SK-N-SH (cell line): ENCODE measurements at regions not wholly inside any gene's neighbourhood (a gene's known extent, or its start where the extent isn't known, plus 50 kb on each side); places are given as distances from the start of the nearest gene placed in this dataset.

Source experiments
- CTCF ChIA-PET: fragments of 300-600, 350-600 bp; formaldehyde crosslinking; extraction: SDS; loops from one replicate; lab custom pipeline; 2021; lab: Yijun Ruan, JAX
- POLR2A ChIA-PET: fragments of 350-600 bp; sonication (Branson Sonifier 250); formaldehyde crosslinking; extraction: SDS; loops from one replicate; lab custom pipeline; 2020; ENCODE audit warnings: antibody characterized with exemption, inconsistent platforms; lab: Yijun Ruan, JAX
- DNase-seq: peaks from one replicate; pipeline ENCODE4 v3.0.0; 2012
- H2AFZ ChIP-seq: fragments of 200-600 bp; sonication (generic); 2 replicates; pipeline ENCODE4 v1.8.1; 2016; ENCODE audit warnings: antibody characterized with exemption, mild to moderate bottlenecking, low read depth
- H3F3A ChIP-seq: fragments of 200-600 bp; sonication (generic); replicated peaks from 2 replicates; pipeline ENCODE3; 2016; ENCODE audit warnings: antibody characterized with exemption, mild to moderate bottlenecking; ENCODE audit not compliant: insufficient read depth
- H3K27ac ChIP-seq, 2 experiments: fragments of 200-500 bp in 1 of 2; fragments of 200-600 bp in 1 of 2; sonication (Bioruptor generic) in 1 of 2; sonication (generic), shearing (Covaris generic) in 1 of 2; 2 replicates each; pipeline versions ENCODE4 v1.5.1 to v1.6.1; 2014 to 2016; ENCODE audit warnings: low read depth in 2 of 2, inconsistent platforms in 1 of 2, low read length in 1 of 2, mild to moderate bottlenecking in 1 of 2, mixed read lengths in 1 of 2
- H3K27me3 ChIP-seq: fragments of 200-600 bp; sonication (generic), shearing (Covaris generic); 2 replicates; pipeline ENCODE4 v1.6.1; 2016; ENCODE audit warnings: mixed run types; ENCODE audit not compliant: insufficient read depth
- H3K36me3 ChIP-seq, 2 experiments: fragments of 200-500 bp in 1 of 2; fragments of 200-600 bp in 1 of 2; sonication (Bioruptor generic) in 1 of 2; sonication (generic) in 1 of 2; replicated peaks in 1 of 2; 2 replicates each; pipeline versions ENCODE3 to v1.5.1; 2014 to 2016; ENCODE audit warnings: low read length in 1 of 2, mild to moderate bottlenecking in 1 of 2; ENCODE audit not compliant: insufficient read depth in 2 of 2, control insufficient read depth in 1 of 2
- H3K4me1 ChIP-seq, 2 experiments: fragments of 200-500 bp in 1 of 2; fragments of 200-600 bp in 1 of 2; sonication (Bioruptor generic) in 1 of 2; sonication (generic), shearing (Covaris generic) in 1 of 2; 2 replicates each; pipeline versions ENCODE4 v1.5.1 to v1.6.1; 2014 to 2016; ENCODE audit warnings: low read depth in 1 of 2, low read length in 1 of 2, mixed run types in 1 of 2; ENCODE audit not compliant: insufficient read depth in 2 of 2, control insufficient read depth in 1 of 2
- H3K4me2 ChIP-seq: fragments of 200-600 bp; sonication (generic), shearing (Covaris generic); 2 replicates; pipeline ENCODE4 v1.6.1; 2017; ENCODE audit warnings: mixed run types
- H3K4me3 ChIP-seq, 2 experiments: fragments of 200-500 bp in 1 of 2; fragments of 200-600 bp in 1 of 2; sonication (Bioruptor generic) in 1 of 2; sonication (generic), shearing (Covaris generic) in 1 of 2; 2 replicates each; pipeline versions ENCODE4 v1.5.1 to v1.8.1; 2014 to 2016; ENCODE audit warnings: low read depth in 2 of 2, inconsistent platforms in 1 of 2, low read length in 1 of 2, mild to moderate bottlenecking in 1 of 2, mixed read lengths in 1 of 2, moderate library complexity in 1 of 2
- H3K79me2 ChIP-seq: fragments of 200-600 bp; sonication (generic); 2 replicates; pipeline ENCODE4 v1.8.1; 2017; ENCODE audit warnings: mild to moderate bottlenecking; ENCODE audit not compliant: insufficient read depth
- H3K9ac ChIP-seq: fragments of 200-600 bp; sonication (generic); 2 replicates; pipeline ENCODE4 v1.6.1; 2017; ENCODE audit warnings: mixed run types
- H3K9me2 ChIP-seq: fragments of 200-600 bp; sonication (generic); 2 replicates; pipeline ENCODE4 v1.6.1; 2017; ENCODE audit warnings: mixed run types
- H3K9me3 ChIP-seq: fragments of 200-600 bp; sonication (generic); 2 replicates; pipeline ENCODE4 v1.6.1; 2017; ENCODE audit warnings: mixed run types, mild to moderate bottlenecking, moderate library complexity
- H4K20me1 ChIP-seq: fragments of 200-600 bp; sonication (generic); 2 replicates; pipeline ENCODE4 v1.6.1; 2017; ENCODE audit warnings: mild to moderate bottlenecking, mixed run types; ENCODE audit not compliant: insufficient read depth
- CTCF ChIP-seq: fragments of 200-600 bp; sonication (generic); IDR thresholded peaks from 2 replicates; pipeline ENCODE4 v1.6.1; 2017; ENCODE audit warnings: antibody characterized with exemption, mild to moderate bottlenecking, moderate library complexity
- ELF1 ChIP-seq: IDR thresholded peaks from 2 replicates; pipeline ENCODE4 v1.4.0; 2012
- FOSL2 ChIP-seq: IDR thresholded peaks from 2 replicates; pipeline ENCODE4 v1.4.0; 2012; ENCODE audit warnings: low read depth, mild to moderate bottlenecking, moderate library complexity, borderline replicate concordance
- FOXJ3 ChIP-seq: sonication (generic); formaldehyde crosslinking; IDR thresholded peaks from 2 replicates; pipeline ENCODE4 v1.5.1; 2020; ENCODE audit warnings: mild to moderate bottlenecking, missing genetic modification reagents
- FOXM1 ChIP-seq: IDR thresholded peaks from 2 replicates; pipeline ENCODE4 v1.4.0; 2012; ENCODE audit warnings: low read depth, mild to moderate bottlenecking
- GATA2 ChIP-seq: sonication (generic); formaldehyde crosslinking; IDR thresholded peaks from 2 replicates; pipeline ENCODE4 v1.5.0; 2020; ENCODE audit warnings: mild to moderate bottlenecking, missing genetic modification reagents
- JUND ChIP-seq: IDR thresholded peaks from 2 replicates; pipeline ENCODE4 v1.4.0; 2012
- MAX ChIP-seq: IDR thresholded peaks from 2 replicates; pipeline ENCODE4 v1.4.0; 2012; ENCODE audit warnings: low read depth
- MEF2A ChIP-seq: IDR thresholded peaks from 2 replicates; pipeline ENCODE4 v1.4.0; 2012; ENCODE audit warnings: low read depth, borderline replicate concordance
- POLR2AphosphoS5 ChIP-seq: IDR thresholded peaks from 2 replicates; pipeline ENCODE4 v1.6.1; 2012; ENCODE audit warnings: low read depth, low read length
- RCOR1 ChIP-seq: fragments of 150-350 bp; IDR thresholded peaks from 2 replicates; pipeline ENCODE4 v1.6.1; 2017; ENCODE audit warnings: antibody characterized with exemption, low read length
- REST ChIP-seq: IDR thresholded peaks from 2 replicates; pipeline ENCODE4 v1.6.1; 2012; ENCODE audit warnings: mild to moderate bottlenecking, low read depth, low read length, moderate library complexity
- RFX5 ChIP-seq: IDR thresholded peaks from 2 replicates; pipeline ENCODE4 v1.6.1; 2012; ENCODE audit warnings: mild to moderate bottlenecking, improper control_type of control experiment, low read length
- SIN3A ChIP-seq: IDR thresholded peaks from 2 replicates; pipeline ENCODE4 v1.6.1; 2012; ENCODE audit warnings: low read depth, mild to moderate bottlenecking, low read length, moderate library complexity, borderline replicate concordance
- SMC3 ChIP-seq: IDR thresholded peaks from 2 replicates; pipeline ENCODE4 v1.6.1; 2012; ENCODE audit warnings: low read depth, low read length, improper control_type of control experiment
- TAF1 ChIP-seq: IDR thresholded peaks from 2 replicates; pipeline ENCODE4 v1.6.1; 2012; ENCODE audit warnings: low read depth, mild to moderate bottlenecking, low read length, moderate library complexity, borderline replicate concordance
- USF1 ChIP-seq: IDR thresholded peaks from 2 replicates; pipeline ENCODE4 v1.4.0; 2012; ENCODE audit warnings: low read depth, borderline replicate concordance
- YY1 ChIP-seq: IDR thresholded peaks from 2 replicates; pipeline ENCODE4 v1.4.0; 2012; ENCODE audit warnings: low read depth, mild to moderate bottlenecking
- WGBS: methylation state at CpG from one replicate; pipeline ENCODE4 v1.1.6; 2017; ENCODE audit warnings: low lambda C conversion rate; 5-methylcytosine and 5-hydroxymethylcytosine counted together

- Histone ChIP-seq H3K9me3 (no peaks in the 10 kb centered on the region), H3F3A (no peaks in the 10 kb centered on the region), H3K9me2 (no peaks in the 10 kb centered on the region), H4K20me1 (no peaks in the 10 kb centered on the region), H3K27me3 (no peaks in the 10 kb centered on the region), H2AFZ (no peak overlapping the region), H3K79me2 (no peaks in the 10 kb centered on the region), H3K4me1 (peaks cover 0 to 12% of the 10 kb centered on the region in 2 experiments; a peak in 1 of 4 replicates), H3K9ac (no peak overlapping the region), H3K4me2 (no peak overlapping the region), H3K27ac (no peak overlapping the region), H3K36me3 (no peaks in the 10 kb centered on the region), H3K4me3 (no peak overlapping the region)
- TF ChIP-seq SIN3A (no peak), FOXM1 (no peak), TAF1 (no peak), SMC3 (no peak), YY1 (no peak), RFX5 (no peak)
- DNase-seq = no peak
- POLR2A ChIA-PET = no interaction called here
- CTCF ChIA-PET = interaction anchor here (1.0 kb wide), 1 partner anchor 210 kb away, joined by 3 read pairs; no protein-coding TSS in a partner anchor
- WGBS = 77% methylated on average over 10 of the region's 16 CpGs
Measured at GRCh38 chr9:134233022-134233421, 68.7 kb upstream of the RNU6ATAC start.

- H3K9me3 ChIP-seq = no peaks in the 10 kb centered on the region
- H3K9me2 ChIP-seq = no peaks in the 10 kb centered on the region
- TF ChIP-seq CTCF = no peak
- TF ChIP-seq POLR2AphosphoS5 = no peak
- no peak for TF ChIP-seq JUND
- no peak for TF ChIP-seq YY1
- no peak for TF ChIP-seq FOXJ3 (CRISPR knock-in tag)
- no peak for TF ChIP-seq REST
- no peak for TF ChIP-seq USF1
- TF ChIP-seq GATA2 (CRISPR knock-in tag) = no peak
- TF ChIP-seq ELF1 = no peak
- no peak for TF ChIP-seq RCOR1
- no peak for TF ChIP-seq MAX
- no peak for TF ChIP-seq MEF2A
- no peak for TF ChIP-seq FOSL2
- WGBS = 70% methylated on average over 12 of the region's 21 CpGs
- no peak for DNase-seq
- H3K4me3 ChIP-seq = no peak overlapping the region
- H3K27ac ChIP-seq = no peak overlapping the region
- H2AFZ ChIP-seq = no peak overlapping the region
- no peaks in the 10 kb centered on the region for H3K27me3 ChIP-seq
- no peak overlapping the region for H3K4me2 ChIP-seq
- H3K79me2 ChIP-seq = no peaks in the 10 kb centered on the region
- no peaks in the 10 kb centered on the region for H3F3A ChIP-seq
- no peak overlapping the region for H3K9ac ChIP-seq
- POLR2A ChIA-PET = no interaction called here
- H3K36me3 ChIP-seq = no peaks in the 10 kb centered on the region
- H4K20me1 ChIP-seq = no peaks in the 10 kb centered on the region
- H3K4me1 ChIP-seq = peaks cover 0 to 12% of the 10 kb centered on the region in 2 experiments; a peak in 1 of 4 replicates
- CTCF ChIA-PET = no interaction called here
Measured at GRCh38 chr9:134234001-134234660, 69.8 kb upstream of the RNU6ATAC start.
